ENCODE measurements at regions not wholly inside any gene's neighbourhood (a gene's known extent, or its start where the extent isn't known, plus 50 kb on each side); places are given as distances from the start of the nearest gene placed in this dataset.

GRCh38 chr12:77629141-77629540 is 201.6 kb upstream of the NAV3 start:
- peak; percentile 43 to 46 for DNase-seq

GRCh38 chr12:77625441-77625840 is 205.3 kb upstream of the NAV3 start:
- DNase-seq = no peak

GRCh38 chr12:77619425-77619824 is 211.3 kb upstream of the NAV3 start:
- DNase-seq = no peak

GRCh38 chr12:77617818-77618217 is 212.9 kb upstream of the NAV3 start:
- no peak for DNase-seq

GRCh38 chr12:77615332-77615731 is 215.4 kb upstream of the NAV3 start:
- DNase-seq = no peak

- no peak for DNase-seq
Measured at GRCh38 chr12:77613411-77613810, 217.3 kb upstream of the NAV3 start.

- no peak for DNase-seq
Measured at GRCh38 chr12:77610446-77610845, 220.2 kb upstream of the NAV3 start.

GRCh38 chr12:77609016-77609415 is 221.7 kb upstream of the NAV3 start:
- DNase-seq = no peak

- DNase-seq = no peak
Measured at GRCh38 chr12:77608271-77608824, 222.3 kb upstream of the NAV3 start.

GRCh38 chr12:77606348-77606747 is 224.3 kb upstream of the NAV3 start:
- DNase-seq = no peak

- no peak for DNase-seq
Measured at GRCh38 chr12:77603946-77604345, 226.7 kb upstream of the NAV3 start.

- DNase-seq = no peak
Measured at GRCh38 chr12:77601069-77601468, 229.6 kb upstream of the NAV3 start.

GRCh38 chr12:77600468-77600843 is 230.2 kb upstream of the NAV3 start:
- DNase-seq = no peak

GRCh38 chr12:77599782-77600467 is 230.8 kb upstream of the NAV3 start:
- DNase-seq = no peak

GRCh38 chr12:77594366-77594765 is 236.3 kb upstream of the NAV3 start:
- no peak for DNase-seq

- no peak for DNase-seq
Measured at GRCh38 chr12:77592836-77593235, 237.9 kb upstream of the NAV3 start.

- no peak for DNase-seq
Measured at GRCh38 chr12:77591959-77592743, 238.5 kb upstream of the NAV3 start.

- DNase-seq = no peak
Measured at GRCh38 chr12:77590306-77590705, 240.4 kb upstream of the NAV3 start.

GRCh38 chr12:77584860-77585259 is 245.8 kb upstream of the NAV3 start:
- DNase-seq = no peak

- no peak for DNase-seq
Measured at GRCh38 chr12:77578466-77579220, 252.1 kb upstream of the NAV3 start.

GRCh38 chr12:77577791-77578190 is 252.9 kb upstream of the NAV3 start:
- DNase-seq = no peak

GRCh38 chr12:77575376-77575919 is 255.2 kb upstream of the NAV3 start:
- no peak for DNase-seq

All from right lung (tissue), 2 donors.